Fibroblast of lung (primary cell): ENCODE measurements at regions not wholly inside any gene's neighbourhood (a gene's known extent, or its start where the extent isn't known, plus 50 kb on each side); places are given as distances from the start of the nearest gene placed in this dataset.

Source experiments
- DNase-seq, 2 donors: peaks; one replicate each; pipeline versions ENCODE4 v3.0.0 to v3.0.0-alpha.2; 2010; ENCODE audit warnings: low read depth in 2 of 2
- H2AFZ ChIP-seq: 2 replicates; pipeline ENCODE4 v1.5.1; 2012; ENCODE audit warnings: low read length, control low read depth, inconsistent platforms
- H3K27ac ChIP-seq: 2 replicates; pipeline ENCODE4 v1.5.1; 2011; ENCODE audit warnings: low read length, control low read depth; ENCODE audit not compliant: insufficient read depth
- H3K27me3 ChIP-seq: 2 replicates; pipeline ENCODE4 v1.5.1; 2011; ENCODE audit warnings: mild to moderate bottlenecking, low read length; ENCODE audit not compliant: control insufficient read depth, insufficient read depth
- H3K36me3 ChIP-seq: 2 replicates; pipeline ENCODE4 v1.5.1; 2011; ENCODE audit warnings: low read length; ENCODE audit not compliant: control insufficient read depth, insufficient read depth
- H3K4me1 ChIP-seq: 2 replicates; pipeline ENCODE4 v1.5.1; 2011; ENCODE audit warnings: low read length; ENCODE audit not compliant: control insufficient read depth, insufficient read depth; ENCODE audit errors: extremely low read depth
- H3K4me2 ChIP-seq: 2 replicates; pipeline ENCODE4 v1.5.1; 2011; ENCODE audit warnings: low read length, control low read depth; ENCODE audit not compliant: insufficient read depth; ENCODE audit errors: extremely low read depth
- H3K4me3 ChIP-seq, 4 experiments: fragments of 200-600 bp in 1 of 4; sonication (generic) in 1 of 4; replicated peaks in 1 of 4; 2 replicates each; pipeline ENCODE4 v1.5.1; 2011 to 2016; ENCODE audit warnings: low read length in 4 of 4, low read depth in 3 of 4, mild to moderate bottlenecking in 3 of 4, control low read depth in 2 of 4, inconsistent platforms in 1 of 4, mixed read lengths in 1 of 4; ENCODE audit not compliant: insufficient read depth in 1 of 4; ENCODE audit errors: control extremely low read depth in 1 of 4
- H3K79me2 ChIP-seq: 2 replicates; pipeline ENCODE4 v1.5.1; 2012; ENCODE audit warnings: mild to moderate bottlenecking, low read length, inconsistent platforms; ENCODE audit not compliant: control insufficient read depth, insufficient read depth
- H3K9ac ChIP-seq: 2 replicates; pipeline ENCODE4 v1.5.1; 2011; ENCODE audit warnings: mild to moderate bottlenecking, low read length, control low read depth; ENCODE audit not compliant: insufficient read depth
- H3K9me3 ChIP-seq: 2 replicates; pipeline ENCODE4 v1.5.1; 2012; ENCODE audit warnings: low read depth, low read length; ENCODE audit not compliant: control insufficient read depth, insufficient read depth
- H4K20me1 ChIP-seq: 2 replicates; pipeline ENCODE4 v1.5.1; 2011; ENCODE audit warnings: low read length; ENCODE audit not compliant: control insufficient read depth, insufficient read depth; ENCODE audit errors: extremely low read depth
- CTCF ChIP-seq, 2 donors: IDR thresholded peaks in 1 of 2; conservative IDR thresholded peaks in 1 of 2; 1 replicate in 1 of 2; 2 replicates in 1 of 2; pipeline ENCODE4 v1.5.1; 2011 to 2012; ENCODE audit warnings: low read length in 2 of 2, control low read depth in 1 of 2, inconsistent platforms in 1 of 2, low read depth in 1 of 2, mild to moderate bottlenecking in 1 of 2
- EZH2 ChIP-seq: IDR thresholded peaks from 2 replicates; pipeline ENCODE4 v1.5.1; 2012; ENCODE audit warnings: low read length, control low read depth, mild to moderate bottlenecking; ENCODE audit errors: missing control alignments

- H3K27ac ChIP-seq, result no peak overlapping the region
- no peak for TF ChIP-seq CTCF (conservative IDR thresholded peaks at IDR 0.05 in 1 of 2, IDR thresholded peaks at IDR 0.05 in 1 of 2; ENCODE audit: low read depth in 1 of 2, low read length in 2 of 2)
- no peak for TF ChIP-seq EZH2
- H3K4me3 ChIP-seq, result no peak overlapping the region
- H3K9ac ChIP-seq, result no peak overlapping the region
- no peaks in the 10 kb centered on the region for H3K79me2 ChIP-seq
- no peaks in the 10 kb centered on the region for H3K4me1 ChIP-seq
- H4K20me1 ChIP-seq, result no peaks in the 10 kb centered on the region
- no peak for DNase-seq
- no peaks in the 10 kb centered on the region for H3K36me3 ChIP-seq
- no peaks in the 10 kb centered on the region for H3K27me3 ChIP-seq
- no peak overlapping the region for H2AFZ ChIP-seq
- H3K4me2 ChIP-seq, result no peak overlapping the region
- no peaks in the 10 kb centered on the region for H3K9me3 ChIP-seq
These were observed 1099.8 kb upstream of the CRIM1 start for GRCh38 chr2:35255826-35256225.

GRCh38 chr2:35251156-35251555 is 1104.4 kb upstream of the CRIM1 start:
- no peak overlapping the region for H3K9ac ChIP-seq
- no peak for TF ChIP-seq CTCF (conservative IDR thresholded peaks at IDR 0.05 in 1 of 2, IDR thresholded peaks at IDR 0.05 in 1 of 2; ENCODE audit: low read depth in 1 of 2, low read length in 2 of 2)
- no peak for TF ChIP-seq EZH2
- no peak overlapping the region for H3K27ac ChIP-seq
- H3K79me2 ChIP-seq, result no peaks in the 10 kb centered on the region
- H3K4me2 ChIP-seq, result no peak overlapping the region
- no peaks in the 10 kb centered on the region for H3K9me3 ChIP-seq
- no peaks in the 10 kb centered on the region for H3K36me3 ChIP-seq
- no peak overlapping the region for H3K4me3 ChIP-seq
- no peak for DNase-seq
- H3K27me3 ChIP-seq, result no peaks in the 10 kb centered on the region
- no peaks in the 10 kb centered on the region for H4K20me1 ChIP-seq
- H2AFZ ChIP-seq, result no peak overlapping the region
- no peaks in the 10 kb centered on the region for H3K4me1 ChIP-seq

DNA sequence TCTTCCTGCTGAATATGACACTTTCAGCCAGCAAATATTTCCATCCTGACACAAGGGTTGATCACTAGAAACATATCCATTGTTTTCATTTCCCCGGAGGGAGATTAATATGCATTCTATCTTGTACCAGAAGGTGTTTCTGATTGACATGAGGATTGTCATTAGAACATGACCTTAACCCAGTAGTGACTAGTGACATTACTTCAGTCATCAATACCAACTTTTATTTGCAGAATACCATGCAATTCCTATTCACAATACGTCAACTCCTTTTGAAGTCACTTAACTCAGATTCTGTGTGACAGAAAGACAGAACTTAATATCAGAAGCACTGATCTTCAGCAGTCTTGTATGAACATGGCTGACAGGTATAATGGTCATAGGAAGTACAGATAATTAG is 1108.9 kb upstream of the CRIM1 start:
- DNase-seq, result no peak
- Histone ChIP-seq H3K4me3 (no peak overlapping the region), H4K20me1 (no peaks in the 10 kb centered on the region), H3K79me2 (no peaks in the 10 kb centered on the region), H3K9ac (no peak overlapping the region), H2AFZ (no peak overlapping the region), H3K27me3 (no peaks in the 10 kb centered on the region), H3K36me3 (no peaks in the 10 kb centered on the region), H3K4me2 (no peak overlapping the region), H3K9me3 (no peaks in the 10 kb centered on the region), H3K4me1 (no peaks in the 10 kb centered on the region), H3K27ac (no peak overlapping the region)
- no peak for TF ChIP-seq EZH2
